T-cell (primary cell): ENCODE measurements at regions not wholly inside any gene's neighbourhood (a gene's known extent, or its start where the extent isn't known, plus 50 kb on each side); places are given as distances from the start of the nearest gene placed in this dataset.
"Not testable (repeated sequence)": the region's sequence is repeated elsewhere in the genome, so short reads cannot be mapped to it uniquely, and the experiment has no call there.

ENCODE experiments used
- ATAC-seq, 4 experiments: fragments of 200-7000 bp in 3 of 4; fragments of 150-1000 bp in 1 of 4; cut with Tn5 transposase; replicated peaks in 1 of 4; 1 replicate in 3 of 4; 2 replicates in 1 of 4; pipeline ENCODE4 v1.10.0; 2021; ENCODE audit warnings: moderate library complexity in 3 of 4, mild to moderate bottlenecking in 2 of 4, moderate number of reproducible peaks in 1 of 4
- CTCF ChIA-PET, 2 donors: fragments of 300-600 bp; sonication (Branson Sonifier 250); formaldehyde crosslinking; loops; one replicate each; lab custom pipeline; 2022; ENCODE audit warnings: antibody characterized with exemption in 2 of 2; lab: Charles Lee
- POLR2A ChIA-PET, 2 donors: fragments of 300-600 bp; sonication (Branson Sonifier 250); formaldehyde crosslinking; loops; one replicate each; lab custom pipeline; 2022; ENCODE audit warnings: antibody characterized with exemption in 2 of 2; lab: Charles Lee
- DNase-seq, 35 experiments: peaks; one replicate each; pipeline versions ENCODE4 v3.0.0 to v3.0.0-alpha.2; 2013 to 2023
- H3K27ac ChIP-seq: one replicate; pipeline ENCODE4 v1.5.1; 2013; ENCODE audit warnings: low read length
- H3K27me3 ChIP-seq, 2 experiments: replicated peaks in 1 of 2; 1 replicate in 1 of 2; 2 replicates in 1 of 2; pipeline versions ENCODE4 v1.6.1 to v1.7.0; 2013; ENCODE audit warnings: low read length in 1 of 2, mixed read lengths in 1 of 2; ENCODE audit not compliant: control insufficient read depth in 2 of 2, insufficient read depth in 2 of 2; ENCODE audit errors: extremely low read depth in 1 of 2
- H3K36me3 ChIP-seq, 2 donors: 1 replicate in 1 of 2; 2 replicates in 1 of 2; pipeline versions ENCODE4 v1.6.1 to v1.7.0; 2013; ENCODE audit warnings: low read length in 1 of 2; ENCODE audit not compliant: control insufficient read depth in 2 of 2, insufficient read depth in 1 of 2; ENCODE audit errors: extremely low read depth in 1 of 2
- H3K4me1 ChIP-seq, 2 experiments: 1 replicate in 1 of 2; 2 replicates in 1 of 2; pipeline versions ENCODE4 v1.6.1 to v1.7.0; 2013; ENCODE audit warnings: low read length in 2 of 2, mixed read lengths in 1 of 2; ENCODE audit not compliant: insufficient read depth in 2 of 2, control insufficient read depth in 1 of 2; ENCODE audit errors: extremely low read depth in 1 of 2
- H3K4me3 ChIP-seq, 2 donors: 1 replicate in 1 of 2; 2 replicates in 1 of 2; pipeline versions ENCODE4 v1.5.1 to v1.7.0; 2013; ENCODE audit warnings: mild to moderate bottlenecking in 2 of 2, low read length in 1 of 2, moderate library complexity in 1 of 2; ENCODE audit not compliant: control insufficient read depth in 1 of 2; ENCODE audit errors: extremely low read depth in 1 of 2
- H3K9me3 ChIP-seq: 2 replicates; pipeline ENCODE4 v1.7.0; 2013
- H3K27ac Mint-ChIP-seq, 2 donors: one replicate each; pipeline ENCODE4 v1.8.0; 2020 to 2021; ENCODE audit warnings: mild to moderate bottlenecking in 2 of 2, mixed read lengths in 2 of 2
- H3K27me3 Mint-ChIP-seq, 2 donors: one replicate each; pipeline ENCODE4 v1.8.0; 2021 to 2022; ENCODE audit warnings: mixed read lengths in 2 of 2
- H3K36me3 Mint-ChIP-seq: one replicate; pipeline ENCODE4 v1.8.0; 2021; ENCODE audit warnings: mixed read lengths
- H3K4me1 Mint-ChIP-seq, 3 donors: one replicate each; pipeline ENCODE4 v1.8.0; 2020 to 2022; ENCODE audit warnings: mixed read lengths in 3 of 3, mild to moderate bottlenecking in 1 of 3
- H3K4me3 Mint-ChIP-seq, 3 donors: one replicate each; pipeline ENCODE4 v1.8.0; 2020 to 2022; ENCODE audit warnings: mild to moderate bottlenecking in 3 of 3, mixed read lengths in 3 of 3, moderate library complexity in 3 of 3
- H3K9me3 Mint-ChIP-seq, 3 donors: one replicate each; pipeline ENCODE4 v1.8.0; 2020 to 2022; ENCODE audit warnings: mixed read lengths in 3 of 3
- WGBS: methylation state at CpG from one replicate; pipeline ENCODE4 v1.1.5; 2013; ENCODE audit warnings: missing lambda C conversion rate; ENCODE audit not compliant: insufficient coverage; 5-methylcytosine and 5-hydroxymethylcytosine counted together

DNA sequence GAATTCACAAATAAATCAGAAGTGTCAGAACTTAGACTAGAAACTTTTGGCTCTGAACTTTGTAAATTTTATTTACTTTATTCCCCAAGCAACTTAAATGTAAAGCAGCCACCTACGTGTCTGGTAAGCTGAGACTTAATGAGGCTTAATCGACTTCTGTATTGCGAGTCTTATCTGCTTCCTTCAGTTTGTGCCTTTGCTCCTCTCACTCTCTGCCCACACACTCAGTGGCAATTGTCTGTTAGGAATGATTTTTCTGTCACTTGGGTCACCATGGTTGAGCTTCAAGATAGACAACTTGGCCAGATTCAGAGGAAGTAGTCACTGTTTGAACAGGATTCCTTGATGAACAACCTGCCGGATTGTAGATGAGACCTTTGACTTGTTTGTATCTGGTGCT, 691.4 kb upstream of the FSHR start:
- H3K36me3 ChIP-seq = no peaks in the 10 kb centered on the region
- DNase-seq (no peak), ATAC-seq (no peak)
- no peaks in the 10 kb centered on the region for H3K36me3 Mint-ChIP-seq
- no peak overlapping the region for H3K4me3 ChIP-seq
- H3K4me3 Mint-ChIP-seq = no peak overlapping the region
- POLR2A ChIA-PET = no interaction called here
- H3K9me3 ChIP-seq = no peaks in the 10 kb centered on the region
- no peaks in the 10 kb centered on the region for H3K27me3 ChIP-seq
- peaks cover 0 to 8% (median 3%) of the 10 kb centered on the region in 3 donors for H3K9me3 Mint-ChIP-seq
- no peaks in the 10 kb centered on the region for H3K4me1 Mint-ChIP-seq
- H3K4me1 ChIP-seq = no peaks in the 10 kb centered on the region
- H3K27me3 Mint-ChIP-seq = peaks cover 0 to 6% of the 10 kb centered on the region in 2 donors
- no peak overlapping the region for H3K27ac ChIP-seq
- 82% methylated on average over 3 of the region's 4 CpGs for WGBS
- H3K27ac Mint-ChIP-seq = no peak overlapping the region
- CTCF ChIA-PET = no interaction called here

DNA sequence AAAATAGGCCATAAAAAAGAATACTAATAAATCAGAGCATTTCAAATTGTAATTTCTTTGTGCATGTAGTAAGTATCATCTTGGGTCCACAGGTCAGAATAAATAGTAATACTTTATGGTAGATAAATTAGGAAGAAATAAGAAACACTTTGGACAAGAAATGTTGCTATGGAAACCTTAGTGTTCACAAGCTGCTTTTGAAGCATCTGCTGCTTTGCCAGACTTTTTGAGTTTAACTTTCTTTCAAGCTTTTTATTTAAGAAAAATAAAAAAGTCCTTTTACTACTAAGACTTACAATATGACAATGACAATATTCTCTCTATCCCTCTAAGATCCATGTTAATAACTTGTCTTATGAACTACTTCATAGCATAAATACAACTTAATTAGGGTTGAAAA, 690.7 kb upstream of the FSHR start:
- H3K36me3 Mint-ChIP-seq = no peaks in the 10 kb centered on the region
- ATAC-seq = no peak
- no peak overlapping the region for H3K4me3 Mint-ChIP-seq
- peaks cover 0 to 6% of the 10 kb centered on the region in 2 donors for H3K27me3 Mint-ChIP-seq
- Histone ChIP-seq H3K36me3 (no peaks in the 10 kb centered on the region), H3K27me3 (no peaks in the 10 kb centered on the region), H3K4me3 (no peak overlapping the region), H3K4me1 (no peaks in the 10 kb centered on the region), H3K27ac (no peak overlapping the region), H3K9me3 (no peaks in the 10 kb centered on the region)
- peaks cover 0 to 11% (median 3%) of the 10 kb centered on the region in 3 donors for H3K9me3 Mint-ChIP-seq
- H3K27ac Mint-ChIP-seq = no peak overlapping the region
- no peaks in the 10 kb centered on the region for H3K4me1 Mint-ChIP-seq
- ChIA-PET POLR2A (no interaction called here), CTCF (interaction anchor here in 1 of 2 donors (1.2 kb wide), 1 partner anchor 9 kb away, joined by 3 read pairs; no protein-coding TSS in a partner anchor)
- no peak for DNase-seq

DNA sequence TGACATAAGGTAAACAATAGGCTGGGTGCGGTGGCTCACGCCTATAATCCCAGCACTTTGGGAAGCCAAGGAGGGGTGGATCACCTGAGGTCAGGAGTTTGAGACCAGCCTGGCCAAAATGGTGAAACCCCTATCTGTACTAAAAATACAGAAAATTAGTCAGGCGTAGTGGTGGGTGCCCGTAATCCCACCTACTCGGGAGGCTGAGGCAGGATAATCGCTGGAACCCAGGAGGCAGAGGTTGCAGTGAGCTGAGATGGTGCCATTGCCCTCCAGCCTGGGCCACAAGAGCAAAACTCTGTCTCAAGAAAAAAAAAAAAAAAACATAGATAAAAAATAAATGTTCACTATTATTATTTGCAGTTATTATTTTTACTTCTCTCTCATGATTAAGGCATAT, 689.8 kb upstream of the FSHR start:
- H3K36me3 ChIP-seq, DNase-seq, H3K4me3 Mint-ChIP-seq, ATAC-seq, H3K27ac Mint-ChIP-seq, H3K27me3 Mint-ChIP-seq, H3K4me1 Mint-ChIP-seq, H3K4me1 ChIP-seq, H3K9me3 ChIP-seq, H3K27me3 ChIP-seq, POLR2A ChIA-PET, H3K4me3 ChIP-seq, H3K27ac ChIP-seq, H3K36me3 Mint-ChIP-seq: not testable (repeated sequence)
- peaks cover 0 to 11% (median 3%) of the 10 kb centered on the region in 3 donors for H3K9me3 Mint-ChIP-seq
- WGBS = no CpG with 5 or more reads among the region's 6 CpGs
- CTCF ChIA-PET = interaction anchor here in 1 of 2 donors (1.2 kb wide), 1 partner anchor 9 kb away, joined by 3 read pairs; no protein-coding TSS in a partner anchor

DNA sequence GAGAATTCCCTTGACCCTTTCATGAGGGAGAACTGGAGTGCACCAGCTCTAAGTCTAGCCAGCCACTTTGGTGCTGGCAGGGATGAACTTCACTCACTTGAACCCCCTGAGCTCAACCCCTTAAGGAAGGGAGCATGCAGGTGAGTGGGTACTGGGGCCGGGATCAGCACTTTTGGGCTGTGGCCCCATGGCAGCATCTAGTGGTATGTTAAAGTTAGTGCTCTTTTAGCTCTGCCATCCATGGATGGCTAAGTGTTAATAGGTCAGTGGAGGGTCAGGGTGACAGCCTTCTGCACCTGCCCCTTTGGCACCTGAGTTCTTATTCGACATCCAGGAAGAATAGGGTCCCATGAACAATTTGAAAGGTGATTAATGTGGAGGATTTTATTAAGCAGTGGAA, 689.0 kb upstream of the FSHR start:
- ATAC-seq (no peak), DNase-seq (no peak)
- Histone ChIP-seq H3K4me1 (no peaks in the 10 kb centered on the region), H3K27me3 (no peaks in the 10 kb centered on the region), H3K27ac (no peak overlapping the region), H3K4me3 (no peak overlapping the region), H3K9me3 (no peaks in the 10 kb centered on the region), H3K36me3 (no peaks in the 10 kb centered on the region)
- peaks cover 0 to 13% (median under 1%) of the 10 kb centered on the region in 3 donors for H3K9me3 Mint-ChIP-seq
- ChIA-PET POLR2A (no interaction called here), CTCF (no interaction called here)
- no peak overlapping the region for H3K27ac Mint-ChIP-seq
- no peaks in the 10 kb centered on the region for H3K4me1 Mint-ChIP-seq
- H3K27me3 Mint-ChIP-seq = peaks cover 0 to 6% of the 10 kb centered on the region in 2 donors
- 53% methylated on average over 2 of the region's 2 CpGs for WGBS
- no peak overlapping the region for H3K4me3 Mint-ChIP-seq
- no peaks in the 10 kb centered on the region for H3K36me3 Mint-ChIP-seq

DNA sequence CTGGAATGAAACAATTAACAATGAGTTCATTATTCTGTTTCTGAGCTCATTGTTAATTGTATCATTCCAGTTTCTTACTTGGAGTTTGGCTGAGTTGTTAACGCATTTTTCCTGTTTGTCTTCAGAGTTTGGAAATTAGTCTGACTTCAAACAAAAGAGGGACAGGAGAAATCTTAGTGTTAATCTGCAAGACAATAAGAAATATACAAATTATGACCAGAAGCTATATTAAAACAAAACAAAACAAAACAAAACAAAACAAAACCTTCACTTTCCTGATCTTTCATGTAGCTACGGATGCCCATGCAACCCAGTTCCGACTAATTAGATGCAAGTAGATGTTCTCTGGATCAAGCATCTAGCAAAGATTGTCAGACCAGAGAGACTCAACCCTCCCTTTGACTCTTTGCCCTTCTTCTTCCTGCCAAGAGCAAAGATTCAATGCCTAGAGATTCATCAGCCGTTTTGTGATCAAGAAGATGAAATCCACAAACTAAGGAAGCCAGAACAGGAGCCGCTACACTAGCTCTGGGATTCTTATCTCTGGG, 686.2 kb upstream of the FSHR start:
- no peak overlapping the region for H3K4me3 ChIP-seq
- DNase-seq = no peak
- Mint-ChIP-seq H3K27me3 (peaks cover 0 to 6% of the 10 kb centered on the region in 2 donors), H3K9me3 (peaks cover 0 to 18% (median 0%) of the 10 kb centered on the region in 3 donors), H3K4me1 (no peaks in the 10 kb centered on the region), H3K27ac (no peak overlapping the region), H3K4me3 (no peak overlapping the region), H3K36me3 (no peaks in the 10 kb centered on the region)
- no peak overlapping the region for H3K27ac ChIP-seq
- H3K36me3 ChIP-seq = no peaks in the 10 kb centered on the region
- POLR2A ChIA-PET = no interaction called here
- H3K9me3 ChIP-seq = no peaks in the 10 kb centered on the region
- no peaks in the 10 kb centered on the region for H3K4me1 ChIP-seq
- no peak for ATAC-seq
- WGBS = 81% methylated on average over 2 of the region's 5 CpGs
- CTCF ChIA-PET = interaction anchor here (0.6 to 1.1 kb wide), 2 partner anchors 10 to 15 kb away, joined by 3 read pairs; no protein-coding TSS in a partner anchor
- H3K27me3 ChIP-seq = no peaks in the 10 kb centered on the region

DNA sequence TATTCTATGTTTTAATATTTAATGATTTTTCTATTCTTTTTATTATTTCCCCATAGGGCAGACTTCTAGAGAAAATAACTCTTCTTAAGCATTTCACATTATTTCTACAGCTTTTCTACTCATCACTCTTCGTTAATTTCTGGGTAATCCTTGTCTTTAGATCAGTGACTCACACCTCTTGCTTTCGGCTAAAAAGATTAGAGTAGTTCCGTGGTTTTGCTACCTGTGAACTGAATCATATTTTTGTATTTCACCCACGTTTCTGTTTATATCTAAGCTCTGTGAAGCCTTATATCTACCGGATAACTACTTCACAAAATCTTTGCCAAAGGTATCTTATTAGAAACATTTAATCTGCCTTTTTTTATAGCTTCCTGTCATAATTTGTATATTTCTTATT, 685.5 kb upstream of the FSHR start:
- Mint-ChIP-seq H3K27ac (no peak overlapping the region), H3K4me1 (no peaks in the 10 kb centered on the region), H3K36me3 (no peaks in the 10 kb centered on the region), H3K4me3 (no peak overlapping the region), H3K27me3 (peaks cover 0 to 6% of the 10 kb centered on the region in 2 donors), H3K9me3 (peaks cover 0 to 18% (median 0%) of the 10 kb centered on the region in 3 donors)
- DNase-seq (no peak), ATAC-seq (no peak)
- Histone ChIP-seq H3K4me1 (no peaks in the 10 kb centered on the region), H3K27ac (no peak overlapping the region), H3K36me3 (no peaks in the 10 kb centered on the region), H3K9me3 (no peaks in the 10 kb centered on the region), H3K4me3 (no peak overlapping the region), H3K27me3 (no peaks in the 10 kb centered on the region)
- WGBS = 64% methylated on average over 5 of the region's 5 CpGs
- ChIA-PET CTCF (interaction anchor here (0.6 to 1.1 kb wide), 2 partner anchors 11 to 14 kb away, joined by 3 read pairs; no protein-coding TSS in a partner anchor), POLR2A (no interaction called here)
